CD4-positive, alpha-beta T cell treated with Interleukin-1 beta for 1 hour (primary cell): ENCODE measurements at regions not wholly inside any gene's neighbourhood (a gene's known extent, or its start where the extent isn't known, plus 50 kb on each side); places are given as distances from the start of the nearest gene placed in this dataset.
"Not testable (repeated sequence)": the region's sequence is repeated elsewhere in the genome, so short reads cannot be mapped to it uniquely, and the experiment has no call there.

Experiments
- DNase-seq, 2 donors: peaks; one replicate each; pipeline ENCODE4 v3.0.0-alpha.2; 2020 to 2022

GRCh38 chr6:8175046-8175777 is 72.9 kb upstream of the EEF1E1 start:
- no peak for DNase-seq

GRCh38 chr6:8174571-8174970 is 72.2 kb upstream of the EEF1E1 start:
- DNase-seq = no peak

- DNase-seq = no peak
These were observed 70.2 kb upstream of the EEF1E1 start for GRCh38 chr6:8172530-8172929.

- no peak for DNase-seq
These were observed 68.4 kb upstream of the EEF1E1 start for GRCh38 chr6:8170754-8171153.

GRCh38 chr6:8170245-8170644 is 67.9 kb upstream of the EEF1E1 start:
- no peak for DNase-seq

GRCh38 chr6:8166156-8166555 is 63.8 kb upstream of the EEF1E1 start:
- no peak for DNase-seq

- DNase-seq = not testable (repeated sequence)
These were observed 62.7 kb upstream of the EEF1E1 start for GRCh38 chr6:8165008-8165407.

- not testable (repeated sequence) for DNase-seq
These were observed 61.9 kb upstream of the EEF1E1 start for GRCh38 chr6:8164281-8164680.

- no peak for DNase-seq
These were observed 57.6 kb upstream of the EEF1E1 start for GRCh38 chr6:8159966-8160365.

GRCh38 chr6:8157839-8158238 is 55.5 kb upstream of the EEF1E1 start:
- no peak for DNase-seq

- no peak for DNase-seq
These were observed 53.1 kb upstream of the EEF1E1 start for GRCh38 chr6:8155259-8156012.
